ENCODE measurements at regions not wholly inside any gene's neighbourhood (a gene's known extent, or its start where the extent isn't known, plus 50 kb on each side); places are given as distances from the start of the nearest gene placed in this dataset.

DNA sequence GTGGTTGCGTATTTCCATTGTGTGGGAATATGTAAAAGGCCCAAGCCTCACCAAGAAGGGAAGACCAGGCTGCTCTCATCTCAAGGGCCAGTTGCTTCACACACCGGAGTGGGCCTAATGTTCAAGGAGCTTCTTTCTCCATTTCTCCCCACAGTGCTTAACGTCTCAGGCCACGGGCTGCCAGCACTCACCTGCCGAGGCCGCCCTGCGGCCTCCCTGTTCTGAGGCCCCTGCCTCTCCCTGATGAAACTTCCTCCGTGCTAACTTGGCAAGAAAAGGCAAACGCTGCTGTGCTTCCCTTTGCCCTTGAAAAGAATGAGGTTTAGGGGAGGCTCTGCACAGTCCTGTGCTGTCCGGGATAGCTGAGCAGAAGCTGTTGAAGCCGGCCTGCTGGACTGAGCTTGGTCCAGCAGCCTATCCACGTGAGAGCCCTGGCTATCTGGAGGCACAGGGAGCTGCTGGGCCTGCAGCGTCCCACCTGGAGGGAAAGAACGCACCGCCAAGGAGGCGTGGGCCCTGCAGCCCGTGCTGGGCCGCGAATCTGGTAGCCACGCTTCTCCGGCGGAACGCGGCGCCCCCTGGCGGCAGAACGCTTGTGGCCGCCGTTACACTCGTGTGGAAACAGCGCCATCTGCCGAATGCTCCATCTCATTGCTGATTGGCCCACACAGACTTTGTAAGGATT, 73.5 kb upstream of the PRSS3 start (continued):
- TF ChIP-seq ESRRA (CRISPR knock-in tag; IDR thresholded peaks at IDR 0.05; ENCODE audit: low read depth) (no peak), YY1 (IDR thresholded peaks at IDR 0.05; ENCODE audit: insufficient read depth, insufficient replicate concordance, low read depth, low read length) (peak; percentile 73), KLF11 (CRISPR knock-in tag; IDR thresholded peaks at IDR 0.05) (peak; percentile 58; the same call in 1 of the 2 replicates), ZNF235 (CRISPR knock-in tag; IDR thresholded peaks at IDR 0.05; ENCODE audit: borderline replicate concordance) (no peak), ZNF430 (CRISPR knock-in tag; IDR thresholded peaks at IDR 0.05) (peak; percentile 79; the same call in 1 of the 2 replicates), SKI (IDR thresholded peaks at IDR 0.05; ENCODE audit: partially characterized antibody) (peak; percentile 16), ZNF891 (CRISPR knock-in tag; IDR thresholded peaks at IDR 0.05) (peak; percentile 86; the same call in 1 of the 2 replicates), MAF1 (CRISPR knock-in tag; IDR thresholded peaks at IDR 0.05; ENCODE audit: borderline replicate concordance) (no peak; the same call in 1 of the 2 replicates), SMYD3 (CRISPR knock-in tag; IDR thresholded peaks at IDR 0.05) (0 out of 2 replicates have a peak, but pooled peaks have one; percentile 51), GABPA (IDR thresholded peaks at IDR 0.05; ENCODE audit: low read depth, low read length) (no peak), GABPA (CRISPR knock-in tag; IDR thresholded peaks at IDR 0.05; ENCODE audit: low read depth) (no peak), JARID2 (CRISPR knock-in tag; IDR thresholded peaks at IDR 0.05; ENCODE audit: insufficient replicate concordance) (no peak), ZNF556 (CRISPR knock-in tag; IDR thresholded peaks at IDR 0.05; ENCODE audit: borderline replicate concordance) (peak; percentile 32; the same call in 1 of the 2 replicates), ZNF138 (CRISPR knock-in tag; IDR thresholded peaks at IDR 0.05; ENCODE audit: low read depth) (0 out of 2 replicates have a peak, but pooled peaks have one; percentile 66), HOXA3 (CRISPR knock-in tag; IDR thresholded peaks at IDR 0.05) (peak; percentile 79), DRAP1 (CRISPR knock-in tag; IDR thresholded peaks at IDR 0.05) (peak; percentile 58; the same call in 1 of the 2 replicates), ZNF597 (CRISPR knock-in tag; IDR thresholded peaks at IDR 0.05) (no peak), ZNF75D (CRISPR knock-in tag; IDR thresholded peaks at IDR 0.05; ENCODE audit: borderline replicate concordance) (no peak), RFXAP (CRISPR knock-in tag; IDR thresholded peaks at IDR 0.05; ENCODE audit: borderline replicate concordance) (peak; percentile 76; the same call in 1 of the 2 replicates)
- TF ChIP-seq, protein P1, sequence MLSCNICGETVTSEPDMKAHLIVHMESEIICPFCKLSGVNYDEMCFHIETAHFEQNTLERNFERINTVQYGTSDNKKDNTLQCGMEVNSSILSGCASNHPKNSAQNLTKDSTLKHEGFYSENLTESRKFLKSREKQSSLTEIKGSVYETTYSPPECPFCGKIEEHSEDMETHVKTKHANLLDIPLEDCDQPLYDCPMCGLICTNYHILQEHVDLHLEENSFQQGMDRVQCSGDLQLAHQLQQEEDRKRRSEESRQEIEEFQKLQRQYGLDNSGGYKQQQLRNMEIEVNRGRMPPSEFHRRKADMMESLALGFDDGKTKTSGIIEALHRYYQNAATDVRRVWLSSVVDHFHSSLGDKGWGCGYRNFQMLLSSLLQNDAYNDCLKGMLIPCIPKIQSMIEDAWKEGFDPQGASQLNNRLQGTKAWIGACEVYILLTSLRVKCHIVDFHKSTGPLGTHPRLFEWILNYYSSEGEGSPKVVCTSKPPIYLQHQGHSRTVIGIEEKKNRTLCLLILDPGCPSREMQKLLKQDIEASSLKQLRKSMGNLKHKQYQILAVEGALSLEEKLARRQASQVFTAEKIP (CRISPR knock-in tag; IDR thresholded peaks at IDR 0.05; ENCODE audit: borderline replicate concordance), result no peak
- TF ChIP-seq, protein P2, sequence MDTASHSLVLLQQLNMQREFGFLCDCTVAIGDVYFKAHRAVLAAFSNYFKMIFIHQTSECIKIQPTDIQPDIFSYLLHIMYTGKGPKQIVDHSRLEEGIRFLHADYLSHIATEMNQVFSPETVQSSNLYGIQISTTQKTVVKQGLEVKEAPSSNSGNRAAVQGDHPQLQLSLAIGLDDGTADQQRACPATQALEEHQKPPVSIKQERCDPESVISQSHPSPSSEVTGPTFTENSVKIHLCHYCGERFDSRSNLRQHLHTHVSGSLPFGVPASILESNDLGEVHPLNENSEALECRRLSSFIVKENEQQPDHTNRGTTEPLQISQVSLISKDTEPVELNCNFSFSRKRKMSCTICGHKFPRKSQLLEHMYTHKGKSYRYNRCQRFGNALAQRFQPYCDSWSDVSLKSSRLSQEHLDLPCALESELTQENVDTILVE (CRISPR knock-in tag; IDR thresholded peaks at IDR 0.05), result peak; percentile 61; the same call in 1 of the 2 replicates

All from HepG2 (cell line).